GM21529 (cell line): ENCODE measurements at regions not wholly inside any gene's neighbourhood (a gene's known extent, or its start where the extent isn't known, plus 50 kb on each side); places are given as distances from the start of the nearest gene placed in this dataset.
A peak's percentile ranks its signal among the peaks of the same experiment; 100 is the strongest.

Source experiments
- ATAC-seq: cut with Tn5 transposase; IDR thresholded peaks from one replicate; pipeline ENCODE4 v1.9.1; 2021; ENCODE audit not compliant: unreplicated experiment

DNA sequence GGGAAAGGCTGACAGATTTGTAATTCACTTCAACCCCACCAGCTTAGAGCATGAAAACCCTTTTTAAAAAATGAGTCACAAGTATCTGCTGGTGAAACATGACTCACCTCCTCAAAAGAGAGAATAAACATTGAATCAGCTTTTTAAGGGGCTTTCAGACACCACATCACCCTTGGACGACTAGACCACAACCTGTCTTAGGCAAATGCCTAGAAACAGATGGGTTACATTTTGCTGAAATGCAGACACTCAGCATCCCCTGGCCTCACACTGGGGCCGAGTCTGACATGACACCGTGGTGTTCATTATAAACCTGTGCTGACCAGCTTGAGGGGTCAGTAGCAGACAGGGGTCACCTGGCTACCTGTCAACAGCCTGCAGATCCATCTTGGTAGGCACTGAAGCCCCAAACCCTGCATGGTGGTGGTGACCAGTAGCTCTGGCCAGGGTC is 175.3 kb upstream of the CST7 start:
- ATAC-seq = peak; percentile 71

DNA sequence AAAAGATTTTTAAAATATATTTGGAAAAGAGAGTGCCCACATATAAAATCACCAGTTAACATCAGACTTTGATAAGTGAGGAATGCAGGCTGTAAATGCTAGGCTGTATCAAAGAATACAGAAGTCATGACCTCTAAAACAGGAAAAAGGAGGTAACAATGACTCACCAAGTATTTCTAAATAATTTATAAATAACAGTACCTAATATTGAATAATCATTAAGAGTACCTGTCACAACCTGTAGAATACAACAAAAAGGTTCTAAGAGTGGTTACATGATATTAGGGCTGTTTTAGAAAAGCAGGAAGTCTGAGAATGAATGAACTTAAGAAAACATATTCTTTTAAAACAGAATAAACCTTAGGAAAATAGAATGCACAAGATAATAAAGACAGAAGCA is 173.1 kb upstream of the CST7 start:
- ATAC-seq = no peak

DNA sequence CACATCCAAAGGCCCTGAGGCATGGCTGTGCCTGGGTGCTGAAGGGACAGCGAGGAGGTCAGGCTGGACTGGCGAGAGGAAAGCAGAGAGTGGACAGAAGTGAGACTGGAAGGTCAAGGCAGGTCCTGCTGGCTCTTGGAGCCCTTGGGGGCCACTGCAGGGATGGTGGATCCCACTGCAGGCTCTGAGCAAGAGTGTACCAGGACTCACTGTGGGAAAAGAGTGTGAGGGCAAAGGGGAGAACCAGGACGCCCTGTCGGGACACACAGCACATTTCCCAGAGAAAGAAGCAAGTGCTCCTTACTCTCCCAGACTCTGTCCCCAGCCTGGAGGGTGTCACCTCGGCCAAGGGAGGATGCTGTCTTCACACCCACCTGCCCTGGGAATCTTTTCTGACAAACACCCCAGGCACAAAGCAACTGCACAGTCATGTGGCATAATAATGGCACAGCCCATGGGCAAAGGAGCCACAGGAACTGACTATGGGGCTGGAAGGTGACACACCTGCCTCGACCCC is 172.3 kb upstream of the CST7 start:
- ATAC-seq = no peak

DNA sequence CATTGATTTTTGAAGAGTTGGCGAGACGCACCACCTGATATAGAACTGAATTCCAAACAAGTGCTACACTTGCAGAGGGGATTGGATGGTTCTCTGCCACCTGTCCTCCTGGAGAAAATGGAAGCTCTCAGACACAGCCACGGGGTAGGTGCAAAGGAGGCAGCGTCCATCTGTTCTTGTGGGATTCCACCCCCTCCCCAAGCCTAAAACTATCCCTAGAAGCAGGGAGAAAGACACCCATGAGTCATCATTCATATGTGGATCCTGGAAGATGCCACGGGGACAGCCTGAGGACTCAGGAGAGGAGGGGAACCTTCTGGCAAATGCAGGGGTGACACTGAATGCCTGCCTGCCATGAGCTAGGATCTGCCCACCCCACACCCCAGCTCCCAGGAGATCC is 171.3 kb upstream of the CST7 start:
- no peak for ATAC-seq

DNA sequence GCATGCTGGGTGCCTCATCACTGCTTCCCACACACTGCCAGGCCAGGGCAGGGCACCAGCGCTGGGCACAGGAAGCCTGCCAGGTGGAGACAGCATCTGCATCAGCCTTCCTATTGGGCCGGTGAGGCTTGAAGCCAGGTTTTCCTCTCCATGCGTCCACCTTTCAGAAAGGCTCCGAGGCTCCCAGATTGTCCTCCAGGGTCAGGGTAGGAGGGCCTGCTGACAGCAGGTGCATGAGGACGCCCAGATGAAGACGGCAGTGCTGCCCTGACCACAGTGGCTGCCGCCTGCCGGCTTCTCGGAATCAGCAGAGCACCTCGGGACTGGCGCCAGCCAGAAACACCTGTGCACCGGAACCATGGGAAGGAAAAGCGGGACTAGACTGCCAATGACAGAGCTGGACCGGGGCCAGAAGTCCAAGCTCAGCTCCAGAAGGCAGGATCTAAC is 170.5 kb upstream of the CST7 start:
- no peak for ATAC-seq

DNA sequence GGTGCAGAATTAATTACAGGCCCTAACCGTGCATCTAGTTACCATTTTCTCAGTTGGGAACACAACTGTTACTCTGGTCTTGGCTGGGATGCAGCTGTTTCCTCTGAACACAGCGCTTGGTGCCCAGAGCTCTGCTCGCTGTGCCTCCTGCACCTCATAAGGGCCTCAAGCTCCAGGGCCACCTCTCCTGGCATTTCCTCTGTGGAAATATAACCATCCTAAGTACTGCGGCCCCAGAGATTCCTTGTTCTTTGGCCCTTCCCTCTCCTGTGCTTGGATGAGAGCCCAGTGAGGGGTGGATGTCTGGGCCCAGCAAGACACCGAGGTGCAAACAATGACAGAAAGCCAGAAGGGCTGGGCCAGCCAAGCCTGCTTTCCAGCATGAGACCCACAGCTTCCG is 169.9 kb upstream of the CST7 start:
- no peak for ATAC-seq

DNA sequence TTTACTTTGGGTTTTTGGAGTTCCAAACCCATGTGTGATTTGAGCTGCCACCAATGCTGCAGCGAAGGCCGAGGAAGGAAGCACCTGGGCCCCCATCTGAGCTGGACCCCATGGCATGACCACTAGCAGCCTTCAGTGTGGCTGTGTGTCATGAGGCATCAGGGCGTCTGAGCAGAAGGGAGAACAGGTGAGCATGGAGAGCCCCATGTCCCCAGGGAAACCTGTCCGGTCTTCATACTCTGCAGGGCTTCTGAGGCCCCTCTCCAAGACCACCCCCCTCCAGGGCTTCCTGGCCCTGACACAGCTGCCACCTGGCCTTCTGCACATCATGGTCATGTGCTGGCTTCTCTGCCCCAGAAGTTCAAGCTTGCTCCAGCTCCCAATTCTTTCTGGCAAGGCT is 169.1 kb upstream of the CST7 start:
- no peak for ATAC-seq

DNA sequence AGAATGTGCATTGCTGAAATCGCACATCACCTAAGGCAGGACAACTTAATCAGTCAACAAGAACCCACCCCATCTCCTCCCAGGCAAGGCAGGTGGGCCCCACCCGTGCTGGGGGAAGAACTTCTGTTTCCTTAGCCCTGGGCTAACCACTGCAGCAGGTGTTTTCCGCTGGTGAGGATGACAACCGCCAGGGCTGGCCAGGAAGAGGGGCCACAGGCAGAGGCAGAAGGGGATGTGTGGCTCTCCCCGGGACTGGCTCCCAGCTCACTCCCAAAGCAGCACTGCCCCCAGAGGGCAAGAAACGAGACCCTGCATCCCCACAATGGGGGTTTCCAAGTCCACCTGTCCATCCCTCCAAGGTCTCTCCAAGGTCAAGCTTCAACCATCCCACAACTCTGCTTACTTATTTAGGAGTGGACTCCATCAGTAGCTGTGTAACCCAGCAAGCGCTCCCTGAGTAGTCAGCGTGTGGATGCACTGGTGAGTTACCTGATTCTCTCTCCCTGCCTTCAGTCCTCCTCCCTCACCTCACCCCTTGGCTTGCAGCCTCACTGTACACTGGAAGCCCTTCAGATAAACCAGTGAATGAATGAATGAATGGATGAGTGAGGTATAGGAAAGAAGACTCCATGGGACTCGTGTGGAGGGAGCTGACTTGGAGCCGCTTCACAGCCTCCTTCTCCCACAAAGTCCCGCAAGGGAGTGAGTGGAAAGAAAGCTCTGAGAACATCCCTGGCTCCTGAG is 168.2 kb upstream of the CST7 start:
- ATAC-seq = no peak

DNA sequence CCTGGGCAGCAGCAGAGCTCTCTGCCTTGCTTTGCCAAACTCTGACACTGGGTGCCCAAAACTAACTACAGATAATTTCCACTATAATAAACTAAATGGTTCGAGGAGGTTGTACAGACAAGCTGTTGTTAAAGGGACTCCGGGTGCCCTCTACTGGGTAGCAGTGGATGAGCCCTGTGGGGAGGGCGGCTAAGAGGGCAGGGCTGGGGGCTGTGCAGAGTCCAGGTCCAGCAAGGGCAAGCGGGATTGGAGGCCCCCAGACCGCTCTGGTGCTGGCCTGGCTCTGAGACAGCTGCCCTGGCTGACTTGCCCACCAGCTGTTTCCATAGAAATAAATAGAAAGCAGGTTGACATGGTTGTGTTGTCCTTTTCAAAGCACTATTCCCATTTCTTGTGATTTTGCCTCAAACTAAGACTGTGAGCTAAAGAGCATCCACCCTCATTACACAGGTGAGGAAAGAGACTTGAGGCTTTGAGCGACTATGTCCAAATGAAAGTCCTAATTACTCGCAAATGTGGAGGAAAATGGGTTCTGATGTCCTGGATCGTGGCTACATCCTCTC is 167.6 kb upstream of the CST7 start:
- ATAC-seq = no peak

DNA sequence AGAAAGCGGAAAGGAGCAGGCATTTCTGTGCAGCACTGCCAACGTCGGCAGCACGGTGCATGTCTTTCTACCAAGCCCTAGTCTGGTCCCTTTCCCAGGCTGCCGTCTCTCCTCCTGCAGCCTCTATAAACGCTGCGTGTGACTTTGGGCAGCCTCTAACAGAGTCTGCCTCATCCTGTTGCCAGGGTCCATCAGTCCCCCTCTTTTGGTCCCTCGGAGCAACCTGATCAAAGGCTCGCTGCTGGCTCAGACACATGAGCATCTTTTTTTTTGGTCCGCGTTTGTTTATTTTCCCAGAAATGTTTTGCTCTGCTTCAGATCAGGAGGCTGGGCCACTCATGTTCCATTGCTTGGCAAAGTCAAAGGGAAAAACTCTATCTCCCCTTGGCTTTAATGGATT is 166.8 kb upstream of the CST7 start:
- no peak for ATAC-seq

DNA sequence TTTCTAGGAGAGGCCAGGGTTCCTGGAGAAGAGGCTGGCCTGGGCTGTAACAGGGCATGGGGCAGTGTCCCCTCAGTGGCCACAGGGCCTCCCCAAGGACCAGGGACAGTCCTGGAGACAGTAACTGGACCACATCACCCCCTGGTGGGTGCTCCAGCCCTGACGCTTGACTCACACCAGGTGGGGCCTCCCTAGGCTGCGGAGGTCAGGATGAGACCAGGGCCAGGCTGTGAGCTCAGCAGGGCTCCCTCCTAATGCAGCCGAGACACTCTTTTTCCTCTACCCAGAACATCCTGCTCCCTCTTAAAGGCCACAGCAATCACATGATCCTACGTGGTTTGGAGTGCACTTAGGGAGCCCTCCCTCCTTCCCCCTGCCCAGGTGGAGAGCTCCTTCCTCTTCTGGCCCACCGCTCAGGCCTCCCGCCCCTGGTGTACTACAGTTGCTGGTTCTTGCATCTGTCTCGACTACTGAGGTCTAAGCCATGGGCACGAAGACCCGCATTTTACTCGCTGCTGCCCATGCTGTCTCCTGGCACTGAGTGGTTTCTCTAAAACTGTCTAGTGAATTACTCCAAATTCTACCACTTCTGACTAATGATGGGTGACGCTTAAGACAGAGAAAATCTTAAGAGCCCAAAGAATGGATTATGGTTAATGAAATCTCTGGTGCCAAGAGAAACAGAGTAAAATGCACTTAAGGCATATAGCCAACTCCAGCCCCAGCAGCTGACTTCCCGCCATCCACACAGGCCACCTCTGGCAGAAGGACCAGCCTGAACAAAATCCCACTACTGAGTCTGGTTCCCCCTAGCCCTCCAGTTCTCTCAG is 166.1 kb upstream of the CST7 start:
- ATAC-seq = no peak

DNA sequence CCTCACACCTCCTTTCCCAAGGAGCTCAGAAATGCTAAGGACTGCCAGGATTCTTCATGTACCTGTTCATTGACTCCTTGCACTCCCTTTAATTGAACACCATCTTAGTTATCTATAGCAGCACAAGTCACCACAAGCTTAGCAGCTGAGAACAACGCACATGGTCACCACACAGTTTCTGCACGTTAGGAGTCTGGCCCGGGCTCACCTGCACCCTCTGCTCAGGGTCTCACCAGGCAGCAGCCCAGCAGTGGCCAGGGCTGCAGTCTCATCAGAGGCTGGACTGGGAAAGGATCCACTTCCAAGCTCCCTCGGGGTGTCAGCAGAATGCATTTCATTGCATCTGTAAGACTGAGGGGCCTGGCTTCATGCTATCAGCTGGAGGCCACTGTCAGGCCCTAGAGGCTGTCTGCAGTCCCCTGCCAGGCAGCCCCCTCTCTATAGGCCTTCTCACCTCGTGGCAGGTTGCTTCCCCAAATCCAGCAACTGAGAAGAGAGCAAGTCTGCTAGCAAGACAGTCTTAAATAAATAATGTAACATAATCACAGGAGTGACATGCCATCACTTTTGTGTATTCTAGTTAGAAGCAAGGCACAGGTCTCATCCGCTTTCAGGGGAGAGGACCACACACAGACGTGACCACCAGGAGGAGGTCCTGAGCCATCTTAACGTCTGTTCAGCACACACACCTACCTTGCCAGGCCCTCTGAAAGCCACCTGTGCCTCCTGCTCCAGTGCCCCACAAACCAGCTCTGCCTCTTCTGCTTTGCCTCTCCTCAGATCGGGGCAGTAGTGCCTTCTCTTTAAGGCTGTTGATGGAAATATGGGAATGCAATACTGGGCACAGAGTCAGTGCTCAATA is 165.2 kb upstream of the CST7 start:
- peak; percentile 58 for ATAC-seq

DNA sequence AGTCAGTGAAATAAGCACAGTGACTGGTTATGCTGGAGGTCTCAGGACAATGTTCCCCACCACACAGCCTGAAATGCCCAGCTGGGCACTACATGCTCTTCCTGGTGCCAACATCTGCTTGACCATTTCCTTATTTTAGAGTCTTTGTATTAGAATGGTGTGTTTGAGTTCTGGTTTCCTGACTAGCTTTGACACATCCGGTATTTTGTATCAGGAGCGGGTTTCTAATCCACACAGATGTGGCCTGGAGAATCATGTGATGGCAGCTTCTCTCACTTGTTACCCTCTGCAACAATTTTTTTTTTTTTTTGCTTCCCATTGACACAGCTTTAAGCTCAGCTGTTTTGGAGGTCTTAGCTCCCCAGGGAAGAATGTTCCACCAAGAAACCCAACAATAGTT is 164.5 kb upstream of the CST7 start:
- no peak for ATAC-seq

DNA sequence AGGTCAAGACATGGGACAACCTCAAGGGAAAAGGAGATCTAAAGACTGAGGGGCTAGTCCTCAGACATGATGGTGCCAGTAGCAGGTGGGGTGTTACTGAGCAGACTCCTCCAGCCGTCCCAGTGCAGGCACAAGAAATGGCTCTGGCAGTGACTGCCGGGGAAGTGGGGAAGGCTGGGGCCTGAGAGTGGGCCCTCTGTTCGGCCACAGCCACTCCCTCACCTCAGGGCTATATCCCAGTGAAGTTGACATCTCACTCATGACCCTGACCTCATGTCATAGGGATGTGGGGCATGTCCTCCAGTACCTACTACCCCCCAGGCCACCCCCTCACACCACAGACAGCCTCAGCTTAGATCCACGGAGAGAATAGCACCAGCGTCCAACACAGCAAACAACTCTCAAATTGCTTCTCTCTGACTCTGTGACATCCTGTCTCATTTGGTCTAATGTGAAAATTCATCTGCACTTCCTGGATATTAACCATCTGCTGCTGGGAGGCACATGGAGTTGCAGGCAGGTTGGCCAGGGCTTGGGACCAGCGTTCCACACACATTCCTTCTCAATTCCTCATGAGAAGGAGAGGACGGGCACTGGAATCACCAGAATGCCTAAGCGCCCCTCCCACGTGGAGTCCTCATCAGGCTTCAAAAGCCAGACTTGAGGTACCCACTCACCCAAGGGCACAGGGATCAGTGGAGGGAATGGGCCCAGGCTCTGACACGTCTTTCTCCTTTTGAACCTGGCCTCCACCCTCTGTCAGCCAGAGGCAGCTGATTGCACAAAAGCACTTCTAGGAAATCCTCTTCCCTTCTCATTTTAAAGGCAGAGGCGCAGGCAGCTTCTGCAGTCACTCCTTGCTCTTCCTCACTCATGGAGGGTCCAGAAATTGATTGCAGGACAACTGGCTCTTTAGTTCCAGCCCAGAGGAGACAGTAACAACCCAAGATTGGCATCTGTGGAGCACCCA is 163.6 kb upstream of the CST7 start:
- ATAC-seq = no peak

DNA sequence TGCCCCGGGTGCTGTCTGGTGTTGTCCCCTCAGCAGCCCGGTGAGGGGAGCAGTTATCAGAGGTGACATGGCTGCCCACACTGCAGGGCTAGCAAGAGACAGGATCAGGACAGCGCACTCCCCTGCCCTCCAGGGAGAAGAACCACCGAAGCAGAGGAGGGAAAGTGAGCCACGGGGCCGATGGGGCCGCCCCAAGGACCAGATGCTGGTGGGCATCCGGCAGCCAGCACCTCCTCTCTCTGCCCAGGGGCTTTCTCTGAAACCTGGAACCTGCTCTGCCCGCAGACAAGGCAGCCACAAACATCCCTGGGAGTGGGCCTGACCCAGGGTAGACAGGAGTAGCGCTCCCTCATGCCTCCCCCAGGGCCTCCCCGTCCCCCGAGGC is 163.0 kb upstream of the CST7 start:
- no peak for ATAC-seq

DNA sequence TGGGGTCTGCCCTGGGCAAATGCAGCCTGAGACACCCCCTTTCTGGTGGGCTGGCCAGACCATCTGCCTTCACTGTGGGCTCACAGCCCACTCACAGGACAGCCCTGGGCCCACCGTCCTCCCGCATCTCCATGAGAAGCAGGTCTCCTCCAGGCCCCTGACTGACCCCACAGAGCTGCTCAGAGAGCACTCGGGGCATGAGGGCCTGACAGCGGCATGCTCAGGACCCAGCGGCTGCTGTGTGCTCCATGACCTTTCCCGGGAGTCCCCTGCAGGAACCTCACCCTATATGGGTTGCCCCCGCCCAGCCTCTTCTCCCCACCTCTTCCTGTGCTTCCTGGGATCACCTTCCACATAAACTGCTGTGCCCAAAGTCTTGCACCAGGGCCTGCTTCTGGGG is 162.4 kb upstream of the CST7 start:
- no peak for ATAC-seq

DNA sequence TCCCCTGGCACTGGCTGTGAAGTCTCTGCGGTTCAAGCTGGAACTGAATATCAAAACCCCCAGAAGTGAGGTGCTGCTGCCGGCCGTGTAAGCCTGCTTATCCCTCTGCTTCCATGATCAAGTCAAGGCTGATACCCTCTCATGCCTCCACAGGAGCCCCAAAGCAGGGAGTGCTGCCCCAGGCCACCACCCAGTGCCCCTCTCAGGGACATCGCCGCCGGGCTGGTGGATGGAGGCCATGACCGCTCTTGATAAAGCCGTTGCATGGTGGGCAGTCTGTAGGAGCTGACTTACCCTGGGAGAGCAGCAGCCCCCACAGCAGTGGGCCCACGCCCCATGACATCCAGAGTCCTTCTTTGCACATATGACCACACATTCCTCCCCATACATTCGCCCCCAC is 162.0 kb upstream of the CST7 start:
- no peak for ATAC-seq

DNA sequence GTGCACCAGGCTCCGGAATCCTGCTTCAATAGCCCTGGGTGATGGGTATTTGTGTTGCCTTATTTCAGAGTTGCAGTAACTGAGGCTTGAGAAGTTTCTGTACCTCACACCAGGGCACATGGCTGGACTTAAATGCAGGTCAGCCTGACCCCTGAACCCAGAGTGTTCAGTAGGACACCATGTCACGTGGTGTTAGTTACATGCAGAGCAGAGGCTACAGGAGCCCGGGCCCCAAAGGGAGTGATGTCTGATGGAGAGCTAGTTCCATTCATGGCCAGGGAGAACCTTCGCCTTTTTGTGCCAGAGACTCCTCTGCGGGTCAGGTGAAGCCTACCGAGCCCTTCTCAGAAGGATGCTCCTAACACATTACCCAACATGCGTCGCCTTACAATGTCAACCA is 161.4 kb upstream of the CST7 start:
- ATAC-seq = no peak

DNA sequence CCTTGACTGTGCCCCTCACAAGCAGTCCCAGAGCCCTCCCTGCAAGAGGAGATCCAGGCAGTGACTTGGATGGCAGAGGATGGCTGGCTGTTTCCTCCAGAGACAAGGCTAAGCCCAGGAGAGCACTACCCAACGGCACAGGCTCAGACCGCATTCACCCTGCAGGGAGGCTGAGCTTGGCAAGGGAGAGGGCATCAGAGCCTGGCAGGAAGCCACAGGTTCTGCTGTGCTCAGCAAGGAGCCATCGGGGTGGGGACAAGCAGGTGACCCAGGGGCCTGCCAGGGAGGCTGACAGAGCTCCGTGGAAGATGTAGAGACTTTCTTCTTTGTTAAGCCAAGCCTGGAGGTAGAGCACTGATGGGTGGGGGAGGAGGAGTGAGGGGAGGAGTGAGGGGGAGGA is 159.2 kb upstream of the CST7 start:
- no peak for ATAC-seq

DNA sequence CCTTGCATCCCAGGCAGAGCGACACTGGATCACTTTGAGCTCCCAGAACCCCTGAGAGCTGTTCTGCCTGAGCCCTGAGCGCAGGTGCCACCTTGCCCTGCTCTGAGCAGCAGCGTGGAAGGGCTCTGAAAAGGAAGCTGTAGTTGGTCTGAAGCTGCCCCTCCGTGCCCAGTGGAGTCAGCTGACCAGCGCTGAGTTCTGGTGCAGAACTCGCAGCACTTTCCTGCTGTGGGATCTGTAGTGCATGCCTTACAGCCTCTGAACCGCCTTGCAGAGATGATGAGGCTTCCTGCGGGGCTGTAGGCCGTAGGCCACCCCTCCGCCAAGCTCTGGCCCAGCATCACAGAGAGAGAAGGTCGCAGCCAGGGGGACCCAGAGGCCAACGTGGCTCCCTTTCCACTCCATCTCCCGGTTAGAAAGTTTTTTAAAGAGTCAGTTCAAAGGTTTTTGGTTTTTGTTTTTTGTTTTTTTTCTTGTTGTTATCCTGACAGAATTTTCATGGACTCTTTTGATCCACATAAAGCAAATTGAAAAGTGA is 158.3 kb upstream of the CST7 start:
- no peak for ATAC-seq
